ENCODE measurements at regions not wholly inside any gene's neighbourhood (a gene's known extent, or its start where the extent isn't known, plus 50 kb on each side); places are given as distances from the start of the nearest gene placed in this dataset.

DNA sequence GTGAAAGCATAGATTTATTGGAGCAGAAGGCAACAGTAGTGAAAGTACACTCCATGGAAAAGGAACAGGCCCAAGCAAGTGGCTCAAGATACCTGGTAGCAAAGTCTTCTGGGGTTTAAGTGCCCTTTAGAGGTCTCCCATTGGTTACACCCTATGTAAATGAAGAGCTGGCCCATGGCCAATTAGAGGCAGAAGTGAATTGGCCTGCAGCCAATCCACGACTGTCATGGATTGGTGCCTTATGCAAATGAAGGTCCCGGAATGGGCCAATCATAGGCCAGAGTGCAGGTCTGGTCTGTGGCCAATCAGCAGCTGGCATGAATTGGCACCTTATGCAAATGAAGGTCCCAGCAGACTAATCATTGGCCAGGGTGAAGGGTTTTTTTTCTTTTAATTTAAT is 64.2 kb upstream of the PCSK5 start:
- TF ChIP-seq JUND (IDR thresholded peaks at IDR 0.05), result no peak
- TF ChIP-seq POLR2AphosphoS5 (IDR thresholded peaks at IDR 0.05; ENCODE audit: low read depth, low read length), result no peak
- TF ChIP-seq, protein P1, sequence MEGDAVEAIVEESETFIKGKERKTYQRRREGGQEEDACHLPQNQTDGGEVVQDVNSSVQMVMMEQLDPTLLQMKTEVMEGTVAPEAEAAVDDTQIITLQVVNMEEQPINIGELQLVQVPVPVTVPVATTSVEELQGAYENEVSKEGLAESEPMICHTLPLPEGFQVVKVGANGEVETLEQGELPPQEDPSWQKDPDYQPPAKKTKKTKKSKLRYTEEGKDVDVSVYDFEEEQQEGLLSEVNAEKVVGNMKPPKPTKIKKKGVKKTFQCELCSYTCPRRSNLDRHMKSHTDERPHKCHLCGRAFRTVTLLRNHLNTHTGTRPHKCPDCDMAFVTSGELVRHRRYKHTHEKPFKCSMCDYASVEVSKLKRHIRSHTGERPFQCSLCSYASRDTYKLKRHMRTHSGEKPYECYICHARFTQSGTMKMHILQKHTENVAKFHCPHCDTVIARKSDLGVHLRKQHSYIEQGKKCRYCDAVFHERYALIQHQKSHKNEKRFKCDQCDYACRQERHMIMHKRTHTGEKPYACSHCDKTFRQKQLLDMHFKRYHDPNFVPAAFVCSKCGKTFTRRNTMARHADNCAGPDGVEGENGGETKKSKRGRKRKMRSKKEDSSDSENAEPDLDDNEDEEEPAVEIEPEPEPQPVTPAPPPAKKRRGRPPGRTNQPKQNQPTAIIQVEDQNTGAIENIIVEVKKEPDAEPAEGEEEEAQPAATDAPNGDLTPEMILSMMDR (IDR thresholded peaks at IDR 0.05 in 2 of 3, conservative IDR thresholded peaks at IDR 0.05 in 1 of 3; ENCODE audit: borderline replicate concordance in 1 of 3, insufficient read depth in 1 of 3, low read depth in 2 of 3, low read length in 2 of 3), result no peak
- TF ChIP-seq SP1 (IDR thresholded peaks at IDR 0.05; ENCODE audit: low read depth), result no peak
- TF ChIP-seq POLR2A (IDR thresholded peaks at IDR 0.05; ENCODE audit: borderline replicate concordance, extremely low read depth, insufficient read depth, insufficient read length), result no peak
- TF ChIP-seq, protein P2, sequence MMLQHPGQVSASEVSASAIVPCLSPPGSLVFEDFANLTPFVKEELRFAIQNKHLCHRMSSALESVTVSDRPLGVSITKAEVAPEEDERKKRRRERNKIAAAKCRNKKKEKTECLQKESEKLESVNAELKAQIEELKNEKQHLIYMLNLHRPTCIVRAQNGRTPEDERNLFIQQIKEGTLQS (IDR thresholded peaks at IDR 0.05), result no peak
- TF ChIP-seq, protein P3, sequence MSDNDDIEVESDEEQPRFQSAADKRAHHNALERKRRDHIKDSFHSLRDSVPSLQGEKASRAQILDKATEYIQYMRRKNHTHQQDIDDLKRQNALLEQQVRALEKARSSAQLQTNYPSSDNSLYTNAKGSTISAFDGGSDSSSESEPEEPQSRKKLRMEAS (IDR thresholded peaks at IDR 0.05), result no peak
- TF ChIP-seq CBX3 (IDR thresholded peaks at IDR 0.05; ENCODE audit: low read depth), result no peak
- TF ChIP-seq SRF (IDR thresholded peaks at IDR 0.05; ENCODE audit: low read depth), result no peak
- TF ChIP-seq ZNF274 (IDR thresholded peaks at IDR 0.05; ENCODE audit: low read depth, low read length), result no peak
